ENCODE measurements at regions not wholly inside any gene's neighbourhood (a gene's known extent, or its start where the extent isn't known, plus 50 kb on each side); places are given as distances from the start of the nearest gene placed in this dataset.
"Not testable (repeated sequence)": the region's sequence is repeated elsewhere in the genome, so short reads cannot be mapped to it uniquely, and the experiment has no call there.

DNA sequence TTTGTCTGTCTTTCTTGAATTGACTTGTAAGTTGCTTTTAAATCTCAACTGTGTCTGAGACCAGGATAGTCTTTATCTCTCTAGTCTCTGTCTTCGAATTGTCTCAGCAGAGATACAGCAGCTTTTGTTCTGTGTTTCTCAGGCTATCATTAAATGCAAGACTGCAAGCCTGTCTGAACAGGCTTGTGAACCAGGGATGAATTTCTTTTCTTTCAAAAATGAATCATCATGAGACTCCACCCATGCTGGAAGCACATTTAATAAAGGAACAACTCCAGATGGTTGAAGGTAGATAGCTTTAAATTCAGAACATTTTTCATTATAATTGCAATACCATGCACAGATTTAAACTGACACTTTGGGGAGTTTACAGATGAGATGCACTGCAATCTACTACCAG is 155.9 kb downstream of the SEC23IP start:
- no peak for DNase-seq (ENCODE audit: low spot score)

DNA sequence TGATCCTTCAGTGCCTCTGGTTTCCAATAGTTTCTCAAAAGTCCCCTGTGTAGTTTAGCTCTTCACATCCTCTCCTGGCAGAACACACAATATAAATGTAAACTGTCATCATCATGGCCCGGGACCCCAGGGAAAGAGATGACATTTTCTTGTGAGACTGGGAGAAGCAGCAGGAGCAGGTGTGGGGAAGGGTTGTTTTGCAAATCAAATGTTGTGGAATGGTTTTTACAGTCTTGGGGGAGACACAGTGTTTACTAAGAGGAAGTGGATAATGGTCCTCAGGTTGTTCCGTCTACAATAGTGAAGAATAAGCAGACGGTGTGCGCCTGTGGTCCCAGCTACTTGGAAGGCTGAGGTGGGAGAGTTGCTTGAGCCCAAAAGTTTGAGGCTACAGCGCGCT is 159.1 kb downstream of the SEC23IP start:
- DNase-seq (ENCODE audit: low spot score) = no peak

GRCh38 chr10:120052964-120053702 is 160.6 kb downstream of the SEC23IP start:
- DNase-seq (ENCODE audit: low spot score) = no peak

DNA sequence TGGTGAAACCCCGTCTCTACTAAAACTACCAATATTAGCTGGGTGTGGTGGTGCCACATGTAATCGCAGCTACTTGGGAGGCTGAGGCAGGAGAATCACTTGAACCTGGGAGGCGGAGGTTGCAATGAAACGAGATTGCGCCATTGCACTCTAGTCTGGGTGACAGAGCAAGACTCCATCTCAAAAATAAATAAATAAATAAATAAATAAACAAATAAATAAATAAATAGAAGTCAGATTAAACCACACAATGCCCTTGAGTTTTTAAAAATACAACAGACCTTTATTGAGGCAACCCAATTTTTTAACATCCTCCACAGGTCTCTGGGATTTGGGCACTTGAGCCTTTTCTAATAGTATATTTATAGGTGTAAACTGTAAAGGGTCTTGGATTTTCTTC is 167.3 kb downstream of the SEC23IP start:
- not testable (repeated sequence) for DNase-seq (ENCODE audit: low spot score)

DNA sequence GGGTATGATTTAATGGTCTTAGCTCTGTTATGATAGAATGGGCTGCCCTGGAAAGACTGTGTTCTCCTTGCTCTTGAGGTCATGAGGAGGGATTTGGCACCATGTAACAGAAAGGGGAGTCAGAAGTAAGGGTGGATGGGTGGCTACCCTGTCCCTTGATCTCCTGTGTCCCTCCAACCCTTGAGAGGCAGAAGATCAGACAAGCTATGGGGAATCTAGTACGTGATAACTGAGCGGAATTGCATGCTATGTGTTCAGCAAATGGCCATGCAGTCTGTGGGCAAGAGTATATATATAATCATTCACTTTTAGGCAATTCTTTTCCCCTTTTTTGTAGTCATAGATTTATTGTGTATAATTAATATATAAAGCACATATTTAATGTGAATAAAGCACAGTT is 174.9 kb downstream of the SEC23IP start:
- no peak for DNase-seq (ENCODE audit: low spot score)

GRCh38 chr10:120069700-120070099 is 177.2 kb downstream of the SEC23IP start:
- DNase-seq (ENCODE audit: low spot score) = no peak

- no peak for DNase-seq (ENCODE audit: low spot score)
These were observed 182.8 kb downstream of the SEC23IP start for GRCh38 chr10:120075349-120075748.

- DNase-seq (ENCODE audit: low spot score) = no peak
These were observed 184.6 kb downstream of the SEC23IP start for GRCh38 chr10:120076996-120077706.

DNA sequence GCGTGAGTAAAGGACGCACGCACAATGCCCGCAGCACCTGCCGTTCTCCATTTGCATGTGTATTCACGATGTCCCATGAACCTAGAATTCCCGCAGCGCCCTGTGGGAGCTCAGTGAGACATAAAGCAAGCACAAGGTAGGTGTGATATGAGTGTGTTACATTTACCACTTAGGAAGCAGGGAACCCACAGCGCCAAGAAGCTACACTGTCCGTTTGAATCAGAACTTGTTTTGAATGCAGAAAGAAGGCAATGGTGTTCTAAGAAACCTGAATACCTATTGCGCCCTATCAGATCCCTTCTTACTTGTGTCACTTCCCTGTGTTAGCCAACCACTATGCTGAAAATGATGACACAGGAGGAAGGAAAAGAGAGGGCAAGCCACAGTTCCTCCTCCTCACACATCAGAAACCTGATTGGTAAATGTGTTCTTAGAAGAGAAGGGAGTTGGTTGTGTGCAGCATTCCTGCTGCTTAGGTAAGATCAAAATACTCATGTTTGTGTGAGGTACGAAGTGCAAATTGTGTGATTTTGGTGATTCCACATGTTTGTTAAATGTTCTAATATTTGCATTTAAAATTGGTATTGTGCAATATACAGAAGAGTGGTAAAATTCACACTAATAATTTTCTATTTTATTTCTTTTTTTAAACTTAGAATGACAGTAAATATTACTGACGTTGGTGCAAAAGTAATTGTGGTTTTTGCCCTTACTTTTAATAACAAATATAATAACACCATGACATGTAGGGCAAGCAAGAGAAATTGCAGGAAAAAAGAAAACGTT is 185.4 kb downstream of the SEC23IP start:
- no peak for DNase-seq (ENCODE audit: low spot score)

DNA sequence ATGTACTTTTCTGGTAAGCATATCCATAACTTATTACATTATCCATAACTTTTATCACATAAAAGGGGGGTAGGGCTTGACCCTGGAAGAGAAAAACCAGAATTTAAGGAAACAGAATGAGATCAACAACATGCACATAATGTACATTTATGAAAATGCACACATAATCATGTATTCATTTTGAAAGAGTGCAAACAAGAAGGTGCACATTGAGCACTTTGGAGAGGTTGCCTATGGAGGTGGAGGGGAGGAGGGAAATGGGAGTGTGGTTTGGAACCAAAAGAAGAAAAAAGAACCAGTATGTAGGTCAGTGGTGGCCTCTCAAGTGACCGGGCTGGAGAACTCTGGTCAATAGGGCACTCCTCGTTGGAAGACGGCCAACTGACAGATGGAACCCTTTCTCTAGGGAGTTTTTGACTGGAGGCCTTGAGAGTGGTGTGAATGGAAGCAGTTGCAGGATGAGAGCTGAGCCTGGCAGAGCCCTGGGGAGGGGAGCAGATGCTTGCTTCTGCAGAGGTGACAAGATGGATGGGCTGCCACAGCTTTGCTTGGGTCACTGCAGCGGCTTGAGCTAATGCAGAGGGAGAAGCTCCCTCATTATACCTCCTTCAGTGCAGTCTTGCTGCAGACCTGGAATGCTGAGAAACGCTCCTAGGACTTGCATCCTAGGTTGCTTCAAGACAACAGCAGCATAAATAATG is 192.7 kb downstream of the SEC23IP start:
- DNase-seq (ENCODE audit: low spot score) = no peak

DNA sequence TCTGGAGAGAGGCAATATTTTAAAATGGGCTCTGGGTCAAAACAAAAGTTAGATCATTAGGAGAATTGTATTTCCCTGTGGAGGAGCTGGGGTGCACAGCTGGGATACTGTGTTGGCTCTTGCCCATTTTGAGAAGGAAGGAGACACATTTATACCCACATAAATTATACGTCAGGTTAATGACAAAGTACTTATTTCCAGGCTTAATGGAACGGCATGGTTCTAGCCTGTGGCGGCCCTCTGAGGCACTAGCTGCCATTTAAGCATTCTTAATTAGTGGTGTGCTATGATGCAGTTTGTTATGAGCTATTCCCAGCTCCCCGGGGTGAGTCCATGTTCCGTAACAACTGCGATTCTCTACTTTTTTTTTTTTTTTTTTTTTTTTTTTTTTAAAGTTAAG is 193.5 kb downstream of the SEC23IP start:
- DNase-seq (ENCODE audit: low spot score) = no peak

GRCh38 chr10:120087109-120087508 is 194.6 kb downstream of the SEC23IP start:
- no peak for DNase-seq (ENCODE audit: low spot score)

DNA sequence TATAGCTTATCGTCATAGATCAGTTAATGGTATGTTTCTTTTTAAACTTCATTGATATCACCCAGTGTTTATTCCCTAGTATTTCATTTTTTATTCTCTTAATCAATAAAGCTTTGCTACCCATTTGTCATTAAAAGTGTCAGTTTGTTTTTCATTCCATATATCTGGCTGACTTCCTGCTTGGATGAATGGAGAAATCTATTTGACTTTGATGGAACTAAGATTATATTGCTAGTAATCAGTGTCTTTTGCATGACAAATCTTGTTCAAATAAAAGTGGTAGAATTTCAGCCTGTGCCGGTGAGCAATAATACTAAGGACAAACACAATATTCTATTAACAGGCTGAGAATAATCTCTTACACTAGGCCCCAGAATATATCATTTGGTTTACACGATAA is 203.3 kb downstream of the SEC23IP start:
- DNase-seq (ENCODE audit: low spot score) = no peak

GRCh38 chr10:120097766-120098165 is 205.2 kb downstream of the SEC23IP start:
- DNase-seq (ENCODE audit: low spot score) = no peak

GRCh38 chr10:120098232-120098930 is 205.9 kb downstream of the SEC23IP start:
- DNase-seq (ENCODE audit: low spot score) = no peak

GRCh38 chr10:120103738-120104560 is 211.4 kb downstream of the SEC23IP start:
- no peak for DNase-seq (ENCODE audit: low spot score)

DNA sequence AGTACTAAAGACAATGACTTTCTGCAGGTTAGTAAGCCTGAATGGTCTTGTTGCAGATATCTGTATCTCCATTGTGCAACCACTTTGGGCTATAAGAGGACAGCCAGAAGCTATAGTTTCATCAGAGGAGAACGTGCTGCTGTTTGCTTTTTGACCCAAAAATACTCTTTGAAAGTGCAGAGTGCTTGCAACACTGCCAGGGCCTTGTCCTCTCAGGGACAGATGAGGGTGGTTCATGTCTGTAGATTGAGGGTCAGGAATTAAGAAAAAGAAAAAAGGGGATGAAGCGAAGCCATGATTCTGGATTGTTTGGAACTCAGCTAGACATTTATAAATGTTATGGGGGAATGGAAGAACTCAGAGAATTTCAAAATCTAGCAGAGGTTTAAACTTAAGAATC is 212.5 kb downstream of the SEC23IP start:
- DNase-seq (ENCODE audit: low spot score) = no peak

- DNase-seq (ENCODE audit: low spot score) = no peak
These were observed 213.0 kb downstream of the SEC23IP start for GRCh38 chr10:120105492-120105891.

DNA sequence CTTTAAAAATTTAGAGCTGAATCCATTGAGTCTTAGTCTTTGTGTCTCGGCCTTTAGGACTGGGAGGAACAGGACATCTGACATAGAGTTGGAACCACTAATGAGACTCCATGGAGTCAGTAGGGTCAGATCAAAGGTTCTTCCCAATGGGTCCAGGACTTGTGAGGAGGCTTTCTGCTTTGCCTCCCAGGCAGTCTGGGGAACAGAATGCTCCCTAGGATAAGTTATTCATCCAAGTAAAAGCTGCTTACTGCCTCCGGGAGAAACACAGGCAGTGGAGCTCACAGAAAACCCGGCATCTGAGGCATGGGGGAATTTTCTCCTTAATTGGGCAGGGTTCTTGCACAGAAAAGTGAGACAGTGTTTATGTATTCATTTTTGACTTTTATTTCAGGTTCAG is 216.4 kb downstream of the SEC23IP start:
- no peak for DNase-seq (ENCODE audit: low spot score)

DNA sequence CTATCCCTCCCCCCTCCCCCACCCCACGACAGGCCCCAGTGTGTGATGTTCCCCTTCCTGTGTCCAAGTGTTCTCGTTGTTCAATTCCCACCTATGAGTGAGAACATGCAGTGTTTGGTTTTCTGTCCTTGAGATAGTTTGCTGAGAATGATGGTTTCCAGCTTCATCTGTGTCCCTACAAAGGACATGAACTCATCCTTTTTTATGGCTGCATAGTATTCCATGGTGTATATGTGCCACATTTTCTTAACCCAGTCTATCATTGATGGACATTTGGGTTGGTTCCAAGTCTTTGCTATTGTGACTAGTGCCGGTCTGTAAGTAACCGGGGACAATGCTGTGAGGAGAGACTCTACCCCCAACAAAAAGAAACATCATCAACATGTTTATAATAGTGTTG is 217.2 kb downstream of the SEC23IP start:
- DNase-seq (ENCODE audit: low spot score) = not testable (repeated sequence)

GRCh38 chr10:120110196-120110595 is 217.7 kb downstream of the SEC23IP start:
- no peak for DNase-seq (ENCODE audit: low spot score)
